K562 (cell line): ENCODE measurements at regions not wholly inside any gene's neighbourhood (a gene's known extent, or its start where the extent isn't known, plus 50 kb on each side); places are given as distances from the start of the nearest gene placed in this dataset.

Source experiments
- ATAC-seq: fragments of 200-7000 bp; cut with Tn5 transposase; 3 replicates; pipeline ENCODE4 v1.9.1; 2020; ENCODE audit warnings: moderate library complexity
- BruUV-seq: library from RNA; stranded (reverse); fragments of 400-500 nt; replicated peaks from 2 replicates; lab custom pipeline; 2021; lab: Mats Ljungman, UMichigan
- CTCF ChIA-PET: fragments of 300-600 bp; formaldehyde crosslinking; extraction: SDS; loops from one replicate; lab custom pipeline; 2021; ENCODE audit warnings: low intra/inter-chr PET ratio; lab: Yijun Ruan, JAX
- POLR2A ChIA-PET: fragments of 300-600, 350-650 bp; sonication (Branson Sonifier 250); formaldehyde crosslinking; extraction: SDS; loops from one replicate; lab custom pipeline; 2021; ENCODE audit warnings: antibody characterized with exemption, inconsistent platforms; lab: Yijun Ruan, JAX
- DNase-seq, 4 experiments: peaks; one replicate each; pipeline versions ENCODE4 v3.0.0 to v3.0.0-alpha.2; 2011 to 2018; ENCODE audit warnings: low spot score in 3 of 4, mixed read lengths in 3 of 4; ENCODE audit errors: extremely low read depth in 1 of 4
- FAIRE-seq: peaks from 2 replicates; lab custom pipeline; 2011; peaks lifted over from hg19 to GRCh38; lab: Jason Lieb, UNC
- H2AFZ ChIP-seq: 2 replicates; pipeline ENCODE4 v1.6.0; 2011; ENCODE audit warnings: low read depth, low read length, control low read depth, inconsistent platforms
- H3K27ac ChIP-seq: fragments of 200-600 bp; 3 replicates; pipeline ENCODE4 v1.8.0; 2011; ENCODE audit warnings: low read depth, mild to moderate bottlenecking, control low read depth, inconsistent platforms, low read length, moderate library complexity, mixed read lengths; ENCODE audit errors: extremely low read depth
- H3K27me3 ChIP-seq, 2 experiments: fragments of 300-600 bp in 1 of 2; 2 replicates in 1 of 2; 3 replicates in 1 of 2; pipeline versions ENCODE4 v1.6.0 to v1.8.0; 2011; ENCODE audit warnings: inconsistent platforms in 2 of 2, low read length in 2 of 2, mild to moderate bottlenecking in 1 of 2, mixed read lengths in 1 of 2, moderate library complexity in 1 of 2; ENCODE audit not compliant: control insufficient read depth in 2 of 2, insufficient read depth in 2 of 2
- H3K36me3 ChIP-seq: fragments of 300-600 bp; 3 replicates; pipeline ENCODE4 v1.8.0; 2011; ENCODE audit warnings: mild to moderate bottlenecking, low read length, inconsistent platforms; ENCODE audit not compliant: control insufficient read depth, insufficient read depth
- H3K4me1 ChIP-seq, 2 experiments: fragments of 200-600 bp in 1 of 2; replicated peaks in 1 of 2; 2 replicates in 1 of 2; 3 replicates in 1 of 2; pipeline versions ENCODE4 v1.5.1 to v1.8.0; 2011; ENCODE audit warnings: inconsistent platforms in 2 of 2, low read length in 2 of 2, mild to moderate bottlenecking in 1 of 2, mixed read lengths in 1 of 2, moderate library complexity in 1 of 2; ENCODE audit not compliant: control insufficient read depth in 2 of 2, insufficient read depth in 2 of 2
- H3K4me2 ChIP-seq: 2 replicates; pipeline ENCODE4 v1.6.1; 2011; ENCODE audit warnings: low read length, control low read depth, inconsistent platforms, mixed read lengths; ENCODE audit not compliant: insufficient read depth
- H3K4me3 ChIP-seq: fragments of 200-600 bp; sonication (generic), shearing (Covaris generic); 2 replicates; pipeline ENCODE4 v1.5.1; 2016; ENCODE audit warnings: control low read depth, inconsistent platforms
- H3K79me2 ChIP-seq: fragments of 200-600 bp; 3 replicates; pipeline ENCODE4 v1.8.0; 2011; ENCODE audit warnings: low read length, inconsistent platforms; ENCODE audit not compliant: control insufficient read depth, insufficient read depth
- H3K9ac ChIP-seq, 2 experiments: 2 replicates each; pipeline versions ENCODE4 v1.6.0 to v1.6.1; 2011; ENCODE audit warnings: low read depth in 2 of 2, low read length in 2 of 2, control low read depth in 1 of 2, inconsistent platforms in 1 of 2, mild to moderate bottlenecking in 1 of 2, mixed read lengths in 1 of 2; ENCODE audit not compliant: insufficient read depth in 1 of 2
- H3K9me1 ChIP-seq: one replicate; pipeline ENCODE4 v1.6.0; 2011; ENCODE audit warnings: inconsistent platforms, mild to moderate bottlenecking, low read length, moderate library complexity; ENCODE audit not compliant: control insufficient read depth, insufficient read depth
- H3K9me3 ChIP-seq: replicated peaks from 2 replicates; pipeline ENCODE4 v1.5.1; 2011; ENCODE audit warnings: low read depth, low read length, inconsistent platforms; ENCODE audit not compliant: control insufficient read depth, insufficient read depth
- H4K20me1 ChIP-seq: replicated peaks from 2 replicates; pipeline ENCODE4 v1.6.1; 2011; ENCODE audit warnings: low read length, inconsistent platforms, mixed read lengths; ENCODE audit not compliant: control insufficient read depth, insufficient read depth
- ARID1B ChIP-seq: fragments of 450-650 bp; IDR thresholded peaks from 2 replicates; pipeline ENCODE4 v1.6.1; 2016; ENCODE audit warnings: antibody characterized with exemption, mild to moderate bottlenecking, inconsistent platforms
- CBFA2T3 ChIP-seq: fragments of 450-650 bp; IDR thresholded peaks from 2 replicates; pipeline ENCODE4 v1.6.1; 2017
- CBX5 ChIP-seq: IDR thresholded peaks from 2 replicates; pipeline ENCODE4 v1.6.1; 2014; ENCODE audit warnings: low read depth, borderline replicate concordance
- ELF2 ChIP-seq: fragments of 250-450 bp; sonication (Bioruptor Pico); IDR thresholded peaks from 2 replicates; pipeline ENCODE4 v1.5.0; 2021; ENCODE audit warnings: mild to moderate bottlenecking
- MCM7 ChIP-seq, 2 experiments: fragments of 450-650 bp; IDR thresholded peaks; 2 replicates each; pipeline ENCODE4 v1.6.1; 2016 to 2018
- MED1 ChIP-seq: sonication (generic); formaldehyde crosslinking; IDR thresholded peaks from 2 replicates; pipeline ENCODE4 v1.8.1; 2023; ENCODE audit warnings: missing genetic modification reagents, borderline replicate concordance
- NELFE ChIP-seq: IDR thresholded peaks from 2 replicates; pipeline ENCODE4 v1.6.1; 2011; ENCODE audit warnings: mild to moderate bottlenecking; ENCODE audit not compliant: insufficient read depth, insufficient read length
- NR1H2 ChIP-seq: sonication (generic); formaldehyde crosslinking; IDR thresholded peaks from 2 replicates; pipeline ENCODE4 v1.4.0; 2020; ENCODE audit warnings: mild to moderate bottlenecking, missing genetic modification reagents
- PCBP1 ChIP-seq: fragments of 200-400 bp; formaldehyde crosslinking; IDR thresholded peaks from 2 replicates; pipeline ENCODE4 v1.6.1; 2018; ENCODE audit warnings: mild to moderate bottlenecking, low read depth, low read length; ENCODE audit not compliant: poor library complexity, severe bottlenecking
- POLR2H ChIP-seq: IDR thresholded peaks from 2 replicates; pipeline ENCODE4 v1.6.1; 2016; ENCODE audit warnings: missing genetic modification characterization, low read depth, mild to moderate bottlenecking, control low read depth, missing compliant biosample characterization, moderate library complexity
- RBM25 ChIP-seq: fragments of 200-400 bp; formaldehyde crosslinking; IDR thresholded peaks from 2 replicates; pipeline ENCODE4 v1.6.1; 2018; ENCODE audit warnings: low read length, low read depth, moderate library complexity; ENCODE audit not compliant: severe bottlenecking
- SLC30A9 ChIP-seq: fragments of 250-450 bp; sonication (Bioruptor Pico); IDR thresholded peaks from 2 replicates; pipeline ENCODE4 v1.8.0; 2022; ENCODE audit warnings: mild to moderate bottlenecking, moderate library complexity
- SMARCA5 ChIP-seq: fragments of 450-650 bp; IDR thresholded peaks from 2 replicates; pipeline ENCODE4 v1.6.1; 2016
- ZNF134 ChIP-seq: fragments of 250-450 bp; sonication (Bioruptor Pico); conservative IDR thresholded peaks from 2 replicates; pipeline ENCODE4 v1.4.0; 2020
- ZNF253 ChIP-seq: fragments of 250-450 bp; sonication (Bioruptor Pico); conservative IDR thresholded peaks from 2 replicates; pipeline ENCODE4 v1.6.1; 2021; ENCODE audit warnings: mild to moderate bottlenecking
- ZNF79 ChIP-seq: fragments of 250-450 bp; sonication (Bioruptor Pico); IDR thresholded peaks from 2 replicates; pipeline ENCODE4 v1.4.0; 2020; ENCODE audit warnings: low read depth, mild to moderate bottlenecking, moderate library complexity
- WGBS: fragments of 100-300 bp; shearing (Covaris generic); methylation state at CpG from one replicate; pipeline ENCODE4 v1.1.6; 2016; ENCODE audit warnings: low coverage, mixed read lengths; ENCODE audit not compliant: insufficient coverage; ENCODE audit errors: missing lambda C conversion rate; 5-methylcytosine and 5-hydroxymethylcytosine counted together
- in situ Hi-C: fragments of 300-500 bp; cut with MboI; formaldehyde crosslinking; loops from 4 replicates; pipeline ENCODE4 v1.15.0; 2018; ENCODE audit warnings: inconsistent platforms, mixed read lengths
- intact Hi-C: fragments of 100-400 bp; cut with micrococcal nuclease; formaldehyde crosslinking; loops from 2 replicates; pipeline ENCODE4 v1.14.2; 2022
- TF ChIP-seq, protein P1 (sequence below): fragments of 250-450 bp; sonication (Bioruptor Pico); IDR thresholded peaks from 2 replicates; pipeline ENCODE4 v1.8.0; 2021; ENCODE audit warnings: mild to moderate bottlenecking, moderate library complexity
- TF ChIP-seq, protein P2 (sequence below): fragments of 450-650 bp; conservative IDR thresholded peaks from 2 replicates; pipeline ENCODE4 v1.6.1; 2016; ENCODE audit warnings: missing genetic modification characterization, low read depth, mild to moderate bottlenecking, control low read depth, missing compliant biosample characterization
- TF ChIP-seq, protein P3 (sequence below): IDR thresholded peaks from 2 replicates; pipeline ENCODE4 v1.6.1; 2012; ENCODE audit warnings: low read depth, low read length, improper control_type of control experiment, borderline replicate concordance
- TF ChIP-seq, protein P4 (sequence below): fragments of 250-450 bp; sonication (Bioruptor Pico); IDR thresholded peaks from 2 replicates; pipeline ENCODE4 v1.8.0; 2021; ENCODE audit warnings: moderate library complexity, mild to moderate bottlenecking, inconsistent platforms

DNA sequence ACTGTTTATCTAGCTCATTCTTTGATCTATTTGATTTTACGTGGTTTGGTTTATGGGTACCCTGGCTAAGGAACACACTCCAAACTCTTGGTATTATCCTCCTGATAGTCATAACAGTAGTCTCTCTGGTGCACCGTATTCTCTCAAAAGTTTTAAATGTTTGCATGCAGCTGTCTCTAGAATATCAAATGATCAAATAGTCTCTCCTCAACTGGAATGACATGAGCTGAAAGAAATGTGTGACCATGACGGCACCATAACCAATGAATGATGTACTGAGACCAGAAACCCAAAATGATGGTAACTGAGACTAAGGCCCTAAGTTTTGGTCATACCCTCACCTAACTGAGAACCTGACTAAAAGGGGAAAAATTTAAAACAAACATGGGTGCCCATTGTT, 319.4 kb downstream of the SLC7A11 start:
- in situ Hi-C loops (no loop called here), intact Hi-C loops (no loop called here)
- Histone ChIP-seq H3K36me3 (no peaks in the 10 kb centered on the region), H3K27me3 (no peaks in the 10 kb centered on the region), H2AFZ (no peak overlapping the region), H3K9me3 (no peaks in the 10 kb centered on the region), H3K4me3 (no peak overlapping the region), H3K9me1 (no peaks in the 10 kb centered on the region), H4K20me1 (no peaks in the 10 kb centered on the region), H3K4me1 (no peaks in the 10 kb centered on the region), H3K79me2 (no peaks in the 10 kb centered on the region), H3K27ac (no peak overlapping the region), H3K4me2 (no peak overlapping the region), H3K9ac (no peak overlapping the region)
- ChIA-PET POLR2A (no interaction called here), CTCF (no interaction called here)
- TF ChIP-seq, protein P1, sequence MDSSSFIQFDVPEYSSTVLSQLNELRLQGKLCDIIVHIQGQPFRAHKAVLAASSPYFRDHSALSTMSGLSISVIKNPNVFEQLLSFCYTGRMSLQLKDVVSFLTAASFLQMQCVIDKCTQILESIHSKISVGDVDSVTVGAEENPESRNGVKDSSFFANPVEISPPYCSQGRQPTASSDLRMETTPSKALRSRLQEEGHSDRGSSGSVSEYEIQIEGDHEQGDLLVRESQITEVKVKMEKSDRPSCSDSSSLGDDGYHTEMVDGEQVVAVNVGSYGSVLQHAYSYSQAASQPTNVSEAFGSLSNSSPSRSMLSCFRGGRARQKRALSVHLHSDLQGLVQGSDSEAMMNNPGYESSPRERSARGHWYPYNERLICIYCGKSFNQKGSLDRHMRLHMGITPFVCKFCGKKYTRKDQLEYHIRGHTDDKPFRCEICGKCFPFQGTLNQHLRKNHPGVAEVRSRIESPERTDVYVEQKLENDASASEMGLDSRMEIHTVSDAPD = no peak
- TF ChIP-seq, protein P2, sequence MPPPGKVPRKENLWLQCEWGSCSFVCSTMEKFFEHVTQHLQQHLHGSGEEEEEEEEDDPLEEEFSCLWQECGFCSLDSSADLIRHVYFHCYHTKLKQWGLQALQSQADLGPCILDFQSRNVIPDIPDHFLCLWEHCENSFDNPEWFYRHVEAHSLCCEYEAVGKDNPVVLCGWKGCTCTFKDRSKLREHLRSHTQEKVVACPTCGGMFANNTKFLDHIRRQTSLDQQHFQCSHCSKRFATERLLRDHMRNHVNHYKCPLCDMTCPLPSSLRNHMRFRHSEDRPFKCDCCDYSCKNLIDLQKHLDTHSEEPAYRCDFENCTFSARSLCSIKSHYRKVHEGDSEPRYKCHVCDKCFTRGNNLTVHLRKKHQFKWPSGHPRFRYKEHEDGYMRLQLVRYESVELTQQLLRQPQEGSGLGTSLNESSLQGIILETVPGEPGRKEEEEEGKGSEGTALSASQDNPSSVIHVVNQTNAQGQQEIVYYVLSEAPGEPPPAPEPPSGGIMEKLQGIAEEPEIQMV (tag) = no peak
- TF ChIP-seq MCM7 (IDR thresholded peaks at IDR 0.05) (no peak), SLC30A9 (no peak), ZNF134 (no peak), CBFA2T3 (no peak), POLR2H (tag) (no peak), SMARCA5 (no peak), ZNF253 (CRISPR knock-in tag) (no peak), MED1 (CRISPR knock-in tag) (no peak), NELFE (no peak), PCBP1 (no peak), RBM25 (no peak), ZNF79 (CRISPR knock-in tag) (no peak), ARID1B (no peak), NR1H2 (CRISPR knock-in tag) (no peak), CBX5 (no peak), ELF2 (CRISPR knock-in tag) (no peak)
- TF ChIP-seq, protein P3, sequence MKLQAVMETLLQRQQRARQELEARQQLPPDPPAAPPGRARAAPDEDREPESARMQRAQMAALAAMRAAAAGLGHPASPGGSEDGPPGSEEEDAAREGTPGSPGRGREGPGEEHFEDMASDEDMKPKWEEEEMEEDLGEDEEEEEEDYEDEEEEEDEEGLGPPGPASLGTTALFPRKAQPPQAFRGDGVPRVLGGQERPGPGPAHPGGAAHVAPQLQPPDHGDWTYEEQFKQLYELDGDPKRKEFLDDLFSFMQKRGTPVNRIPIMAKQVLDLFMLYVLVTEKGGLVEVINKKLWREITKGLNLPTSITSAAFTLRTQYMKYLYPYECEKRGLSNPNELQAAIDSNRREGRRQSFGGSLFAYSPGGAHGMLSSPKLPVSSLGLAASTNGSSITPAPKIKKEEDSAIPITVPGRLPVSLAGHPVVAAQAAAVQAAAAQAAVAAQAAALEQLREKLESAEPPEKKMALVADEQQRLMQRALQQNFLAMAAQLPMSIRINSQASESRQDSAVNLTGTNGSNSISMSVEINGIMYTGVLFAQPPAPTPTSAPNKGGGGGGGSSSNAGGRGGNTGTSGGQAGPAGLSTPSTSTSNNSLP = no peak
- TF ChIP-seq, protein P4, sequence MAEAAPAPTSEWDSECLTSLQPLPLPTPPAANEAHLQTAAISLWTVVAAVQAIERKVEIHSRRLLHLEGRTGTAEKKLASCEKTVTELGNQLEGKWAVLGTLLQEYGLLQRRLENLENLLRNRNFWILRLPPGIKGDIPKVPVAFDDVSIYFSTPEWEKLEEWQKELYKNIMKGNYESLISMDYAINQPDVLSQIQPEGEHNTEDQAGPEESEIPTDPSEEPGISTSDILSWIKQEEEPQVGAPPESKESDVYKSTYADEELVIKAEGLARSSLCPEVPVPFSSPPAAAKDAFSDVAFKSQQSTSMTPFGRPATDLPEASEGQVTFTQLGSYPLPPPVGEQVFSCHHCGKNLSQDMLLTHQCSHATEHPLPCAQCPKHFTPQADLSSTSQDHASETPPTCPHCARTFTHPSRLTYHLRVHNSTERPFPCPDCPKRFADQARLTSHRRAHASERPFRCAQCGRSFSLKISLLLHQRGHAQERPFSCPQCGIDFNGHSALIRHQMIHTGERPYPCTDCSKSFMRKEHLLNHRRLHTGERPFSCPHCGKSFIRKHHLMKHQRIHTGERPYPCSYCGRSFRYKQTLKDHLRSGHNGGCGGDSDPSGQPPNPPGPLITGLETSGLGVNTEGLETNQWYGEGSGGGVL (CRISPR knock-in tag) = no peak
- no TSS peak for BruUV-seq
- no peak for DNase-seq
- no peak for FAIRE-seq
- ATAC-seq = no peak
- WGBS = 20% methylated on average over 3 of the region's 3 CpGs
